CD14-positive monocyte (primary cell): ENCODE measurements at regions not wholly inside any gene's neighbourhood (a gene's known extent, or its start where the extent isn't known, plus 50 kb on each side); places are given as distances from the start of the nearest gene placed in this dataset.
A peak's percentile ranks its signal among the peaks of the same experiment; 100 is the strongest.

ENCODE experiments used
- DNase-seq, 3 donors: peaks; one replicate each; pipeline ENCODE4 v3.0.0-alpha.2; 2011 to 2022
- H2AFZ ChIP-seq: 2 replicates; pipeline ENCODE4 v1.6.0; 2012; ENCODE audit warnings: mild to moderate bottlenecking, low read depth, low read length, inconsistent platforms; ENCODE audit not compliant: insufficient read depth, poor library complexity, severe bottlenecking
- H3K27ac ChIP-seq, 2 donors: 1 replicate in 1 of 2; 2 replicates in 1 of 2; pipeline ENCODE4 v1.5.1; 2012 to 2013; ENCODE audit warnings: low read length in 2 of 2, control low read depth in 1 of 2, inconsistent platforms in 1 of 2, low read depth in 1 of 2, mild to moderate bottlenecking in 1 of 2
- H3K27me3 ChIP-seq, 2 donors: one replicate each; pipeline versions ENCODE4 v1.6.0 to v1.6.1; 2011 to 2013; ENCODE audit warnings: low read length in 2 of 2; ENCODE audit not compliant: control insufficient read depth in 2 of 2, insufficient read depth in 2 of 2
- H3K36me3 ChIP-seq, 2 donors: replicated peaks in 1 of 2; 1 replicate in 1 of 2; 2 replicates in 1 of 2; pipeline versions ENCODE4 v1.5.1 to v1.6.1; 2012 to 2013; ENCODE audit warnings: low read length in 2 of 2, control low read depth in 1 of 2, inconsistent platforms in 1 of 2, mild to moderate bottlenecking in 1 of 2; ENCODE audit not compliant: insufficient read depth in 2 of 2, control insufficient read depth in 1 of 2
- H3K4me1 ChIP-seq, 2 donors: 1 replicate in 1 of 2; 2 replicates in 1 of 2; pipeline versions ENCODE4 v1.5.1 to v1.6.1; 2012 to 2013; ENCODE audit warnings: low read length in 2 of 2, control low read depth in 1 of 2, inconsistent platforms in 1 of 2, mild to moderate bottlenecking in 1 of 2, moderate library complexity in 1 of 2; ENCODE audit not compliant: insufficient read depth in 2 of 2, control insufficient read depth in 1 of 2
- H3K4me2 ChIP-seq: replicated peaks from 2 replicates; pipeline ENCODE3; 2012; ENCODE audit warnings: low read length, moderate library complexity, mild to moderate bottlenecking; ENCODE audit not compliant: poor library complexity, severe bottlenecking; ENCODE audit errors: extremely low read depth
- H3K4me3 ChIP-seq, 3 experiments: fragments of 200-600 bp in 1 of 3; sonication (generic) in 1 of 3; replicated peaks in 1 of 3; 1 replicate in 2 of 3; 2 replicates in 1 of 3; pipeline ENCODE4 v1.5.1; 2011 to 2013; ENCODE audit warnings: low read length in 3 of 3, mild to moderate bottlenecking in 3 of 3, control low read depth in 2 of 3, low read depth in 2 of 3, inconsistent platforms in 1 of 3, moderate library complexity in 1 of 3
- H3K79me2 ChIP-seq: 2 replicates; pipeline ENCODE4 v1.6.0; 2012; ENCODE audit warnings: mild to moderate bottlenecking, control low read depth, inconsistent platforms, low read length, moderate library complexity; ENCODE audit not compliant: insufficient read depth
- H3K9ac ChIP-seq: 2 replicates; pipeline ENCODE4 v1.6.0; 2017; ENCODE audit warnings: low read length, mild to moderate bottlenecking; ENCODE audit not compliant: insufficient read depth, poor library complexity, severe bottlenecking
- H3K9me3 ChIP-seq, 2 donors: replicated peaks in 1 of 2; 1 replicate in 1 of 2; 2 replicates in 1 of 2; pipeline versions ENCODE4 v1.5.1 to v1.6.1; 2012 to 2013; ENCODE audit warnings: low read length in 2 of 2, control low read depth in 1 of 2; ENCODE audit not compliant: control insufficient read depth in 1 of 2, insufficient read depth in 1 of 2
- H4K20me1 ChIP-seq: 2 replicates; pipeline ENCODE4 v1.6.0; 2012; ENCODE audit warnings: mild to moderate bottlenecking, low read length, control low read depth, moderate library complexity; ENCODE audit not compliant: insufficient read depth
- H3K27ac Mint-ChIP-seq, 7 donors: one replicate each; pipeline ENCODE4 v1.8.0; 2020; ENCODE audit warnings: mild to moderate bottlenecking in 7 of 7, mixed read lengths in 7 of 7, moderate library complexity in 6 of 7, inconsistent platforms in 2 of 7
- H3K27me3 Mint-ChIP-seq, 3 donors: one replicate each; pipeline ENCODE4 v1.8.0; 2021 to 2022; ENCODE audit warnings: low read depth in 3 of 3, mild to moderate bottlenecking in 3 of 3, mixed read lengths in 3 of 3, moderate library complexity in 3 of 3, inconsistent platforms in 1 of 3
- H3K36me3 Mint-ChIP-seq, 2 donors: one replicate each; pipeline ENCODE4 v1.8.0; 2020; ENCODE audit warnings: mixed read lengths in 2 of 2, inconsistent platforms in 1 of 2, mild to moderate bottlenecking in 1 of 2
- H3K4me1 Mint-ChIP-seq: one replicate; pipeline ENCODE4 v1.8.0; 2020; ENCODE audit warnings: mild to moderate bottlenecking, mixed read lengths
- H3K4me3 Mint-ChIP-seq, 2 donors: one replicate each; pipeline ENCODE4 v1.8.0; 2020; ENCODE audit warnings: mild to moderate bottlenecking in 2 of 2, mixed read lengths in 2 of 2, moderate library complexity in 1 of 2
- H3K9me3 Mint-ChIP-seq, 7 donors: one replicate each; pipeline ENCODE4 v1.8.0; 2020 to 2022; ENCODE audit warnings: mixed read lengths in 7 of 7, mild to moderate bottlenecking in 6 of 7, moderate library complexity in 6 of 7, inconsistent platforms in 2 of 7
- WGBS: methylation state at CpG from one replicate; pipeline ENCODE4 v1.1.5; 2013; ENCODE audit warnings: missing lambda C conversion rate; ENCODE audit not compliant: insufficient coverage; 5-methylcytosine and 5-hydroxymethylcytosine counted together
- intact Hi-C, 2 donors: fragments of 100-400 bp; cut with micrococcal nuclease; formaldehyde crosslinking; loops; one replicate each; pipeline versions ENCODE4 v1.15.0 to v1.15.1; 2023
- TF ChIP-seq, protein P1 (sequence below): fragments of 200-600 bp; IDR thresholded peaks from one replicate; pipeline ENCODE4 v1.8.0; 2022; ENCODE audit warnings: antibody characterized with exemption, mild to moderate bottlenecking

DNA sequence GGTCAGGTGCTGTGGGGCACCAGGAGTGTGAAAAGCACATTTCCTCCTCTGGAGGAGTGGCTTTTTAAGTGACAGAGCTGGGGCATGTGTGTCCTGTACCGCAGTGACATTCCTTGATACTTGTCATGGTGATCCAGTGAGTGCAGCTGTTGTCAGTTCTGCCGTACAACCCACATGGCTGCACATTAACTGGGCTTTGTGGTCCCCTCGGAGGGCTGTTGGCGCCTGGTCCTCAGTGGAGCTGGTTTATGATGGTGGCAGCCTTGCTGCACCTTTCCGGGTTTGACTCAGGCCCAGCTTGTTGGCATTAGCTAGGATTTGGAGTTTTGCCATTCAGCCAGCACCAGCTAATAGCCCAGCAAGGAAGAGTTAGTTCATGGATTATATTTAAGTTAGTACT is 77.0 kb downstream of the SLC25A47 start:
- H3K4me3 Mint-ChIP-seq = no peak overlapping the region
- Histone ChIP-seq H3K36me3 (peaks cover 0 to 13% of the 10 kb centered on the region in 2 donors), H3K9ac (no peak overlapping the region), H3K79me2 (peaks cover 4% of the 10 kb centered on the region), H3K9me3 (no peaks in the 10 kb centered on the region), H3K27ac (no peak overlapping the region), H3K27me3 (no peaks in the 10 kb centered on the region), H2AFZ (no peak overlapping the region), H3K4me3 (no peak overlapping the region), H3K4me1 (peaks cover 8 to 15% of the 10 kb centered on the region in 2 donors), H3K4me2 (no peak overlapping the region), H4K20me1 (no peaks in the 10 kb centered on the region)
- TF ChIP-seq, protein P1, sequence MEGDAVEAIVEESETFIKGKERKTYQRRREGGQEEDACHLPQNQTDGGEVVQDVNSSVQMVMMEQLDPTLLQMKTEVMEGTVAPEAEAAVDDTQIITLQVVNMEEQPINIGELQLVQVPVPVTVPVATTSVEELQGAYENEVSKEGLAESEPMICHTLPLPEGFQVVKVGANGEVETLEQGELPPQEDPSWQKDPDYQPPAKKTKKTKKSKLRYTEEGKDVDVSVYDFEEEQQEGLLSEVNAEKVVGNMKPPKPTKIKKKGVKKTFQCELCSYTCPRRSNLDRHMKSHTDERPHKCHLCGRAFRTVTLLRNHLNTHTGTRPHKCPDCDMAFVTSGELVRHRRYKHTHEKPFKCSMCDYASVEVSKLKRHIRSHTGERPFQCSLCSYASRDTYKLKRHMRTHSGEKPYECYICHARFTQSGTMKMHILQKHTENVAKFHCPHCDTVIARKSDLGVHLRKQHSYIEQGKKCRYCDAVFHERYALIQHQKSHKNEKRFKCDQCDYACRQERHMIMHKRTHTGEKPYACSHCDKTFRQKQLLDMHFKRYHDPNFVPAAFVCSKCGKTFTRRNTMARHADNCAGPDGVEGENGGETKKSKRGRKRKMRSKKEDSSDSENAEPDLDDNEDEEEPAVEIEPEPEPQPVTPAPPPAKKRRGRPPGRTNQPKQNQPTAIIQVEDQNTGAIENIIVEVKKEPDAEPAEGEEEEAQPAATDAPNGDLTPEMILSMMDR = no peak
- H3K36me3 Mint-ChIP-seq = peaks cover 20 to 21% of the 10 kb centered on the region in 2 donors
- DNase-seq = no peak
- H3K27ac Mint-ChIP-seq = peak overlapping the region in 2 of 7 donors; percentile 1 to 15
- H3K4me1 Mint-ChIP-seq = peaks cover 36% of the 10 kb centered on the region
- WGBS = 100% methylated on average over 1 of the region's 5 CpGs
- H3K27me3 Mint-ChIP-seq = peaks cover 0 to 3% (median 0%) of the 10 kb centered on the region in 3 donors
- H3K9me3 Mint-ChIP-seq = no peaks in the 10 kb centered on the region
- intact Hi-C loops = loop anchor here in 1 of 2 donors (5.0 kb wide), 1 partner anchor 37 kb away; no protein-coding TSS in a partner anchor

DNA sequence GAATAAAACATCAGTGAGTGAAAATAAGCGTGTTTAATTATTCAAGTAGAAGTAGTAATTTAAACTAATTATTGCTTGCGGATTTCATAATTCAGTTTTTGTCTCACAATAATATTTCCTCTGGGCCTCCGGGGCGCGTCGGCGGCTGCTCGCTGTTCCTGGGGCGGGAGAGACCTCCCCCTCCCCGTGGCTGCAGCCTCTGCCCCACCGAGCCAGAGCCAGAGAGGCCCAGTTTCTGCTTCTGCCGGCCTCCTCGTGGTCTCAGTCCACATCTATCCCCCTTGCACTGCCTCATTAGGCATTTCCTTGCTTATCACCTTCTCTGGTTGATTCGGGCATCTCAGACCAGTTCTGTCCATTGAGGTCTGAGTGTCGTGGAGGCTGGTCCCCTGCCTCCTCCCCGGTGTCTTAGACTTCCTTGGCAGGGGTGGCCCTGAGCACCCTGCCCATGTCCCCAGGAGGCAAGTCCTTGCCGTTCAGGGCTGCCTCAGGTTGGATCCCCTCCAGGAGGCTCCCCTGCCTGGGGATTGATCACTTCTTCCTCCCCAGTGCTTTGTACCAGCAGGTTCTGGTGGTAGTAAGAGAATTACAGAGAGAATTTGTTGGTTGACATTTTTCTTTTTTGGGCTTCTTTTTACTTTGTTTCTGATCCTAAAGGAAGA is 78.0 kb downstream of the SLC25A47 start:
- H3K4me1 Mint-ChIP-seq = peaks cover 44% of the 10 kb centered on the region
- TF ChIP-seq, protein P1 = no peak
- intact Hi-C loops = loop anchor here in 1 of 2 donors (5.0 kb wide), 1 partner anchor 36 kb away; no protein-coding TSS in a partner anchor
- no peaks in the 10 kb centered on the region for H3K9me3 ChIP-seq
- H3K27ac Mint-ChIP-seq = peak overlapping the region in 3 of 7 donors; percentile 3 to 73 (median 41)
- H4K20me1 ChIP-seq = no peaks in the 10 kb centered on the region
- H3K36me3 Mint-ChIP-seq = peaks cover 18 to 24% of the 10 kb centered on the region in 2 donors
- H3K4me2 ChIP-seq = no peak overlapping the region
- H3K36me3 ChIP-seq = peaks cover 0 to 13% of the 10 kb centered on the region in 2 donors
- no peak overlapping the region for H3K27ac ChIP-seq
- WGBS = 93% methylated on average over 6 of the region's 17 CpGs
- no peaks in the 10 kb centered on the region for H3K27me3 ChIP-seq
- no peak overlapping the region for H3K9ac ChIP-seq
- H3K4me3 Mint-ChIP-seq = no peak overlapping the region
- H3K4me3 ChIP-seq = no peak overlapping the region
- H3K9me3 Mint-ChIP-seq = no peaks in the 10 kb centered on the region
- DNase-seq = no peak
- H3K27me3 Mint-ChIP-seq = peaks cover 0 to 3% (median 0%) of the 10 kb centered on the region in 3 donors
- peaks cover 17 to 25% of the 10 kb centered on the region in 2 donors for H3K4me1 ChIP-seq
- no peak overlapping the region for H2AFZ ChIP-seq
- peaks cover 4% of the 10 kb centered on the region for H3K79me2 ChIP-seq
